Hippocampal formation (tissue), 2 donors: ENCODE measurements at regions not wholly inside any gene's neighbourhood (a gene's known extent, or its start where the extent isn't known, plus 50 kb on each side); places are given as distances from the start of the nearest gene placed in this dataset.
"Not testable (repeated sequence)": the region's sequence is repeated elsewhere in the genome, so short reads cannot be mapped to it uniquely, and the experiment has no call there.

Experiments used
- DNase-seq, 2 donors: peaks; one replicate each; lab custom pipeline; 2025; lab: John Stamatoyannopoulos, UW

DNA sequence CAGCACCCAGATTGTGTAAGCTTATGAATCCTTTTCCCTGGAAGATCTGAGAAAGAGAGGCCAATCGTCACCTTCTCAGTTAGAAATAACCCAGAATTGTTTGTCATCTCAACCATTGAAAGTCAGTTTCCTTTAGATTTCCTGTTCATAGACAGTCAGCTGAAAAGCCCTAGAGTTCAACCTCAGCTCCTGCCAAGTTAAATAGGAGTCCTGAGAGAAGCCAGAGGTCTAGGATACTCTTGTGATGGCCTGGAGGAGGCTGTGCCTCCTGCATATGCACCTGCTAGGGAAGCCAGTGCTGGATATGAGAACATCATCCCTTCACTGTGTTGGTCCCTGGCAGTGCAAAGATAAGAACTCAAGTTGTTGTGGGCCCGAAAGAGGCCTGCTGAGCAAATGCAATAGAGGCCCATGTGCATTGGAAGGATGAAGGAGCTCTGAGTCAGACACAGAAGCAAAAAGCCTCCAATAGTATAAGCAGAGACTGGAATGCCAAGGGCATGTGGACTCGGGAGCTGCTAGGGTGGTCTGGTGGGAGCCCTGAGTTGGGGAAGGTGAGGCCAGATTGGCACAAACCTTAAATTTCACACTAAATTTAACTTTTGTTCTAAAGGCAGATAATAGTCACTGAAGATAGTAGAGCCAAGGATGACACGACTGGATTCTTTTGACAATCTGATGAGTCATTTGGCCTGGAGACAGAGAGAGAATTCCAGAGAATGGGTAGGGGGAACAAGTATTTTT lies 520.9 kb upstream of the CDH5 start:
- DNase-seq: peak in 1 of 2 donors; percentile 24

DNA sequence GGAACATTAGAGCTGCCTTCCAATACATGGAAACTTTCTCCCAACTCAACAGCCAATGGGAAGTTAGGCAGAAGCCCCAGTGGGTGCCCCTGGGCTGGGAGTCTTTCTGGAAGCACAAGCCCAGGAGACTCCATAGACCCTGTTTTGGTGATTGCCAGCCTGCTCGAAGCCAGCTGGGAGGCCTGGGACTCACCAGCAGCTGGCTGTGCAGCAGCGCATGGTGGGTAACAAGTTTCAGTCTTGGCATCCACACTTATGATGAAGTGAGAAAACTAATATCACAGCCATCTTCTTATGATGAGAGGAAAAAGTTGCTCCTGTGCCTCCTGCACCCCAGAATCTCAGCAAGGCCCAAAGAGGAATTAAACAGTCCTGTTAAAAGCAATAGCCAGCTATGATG lies 522.5 kb upstream of the CDH5 start:
- no peak for DNase-seq

DNA sequence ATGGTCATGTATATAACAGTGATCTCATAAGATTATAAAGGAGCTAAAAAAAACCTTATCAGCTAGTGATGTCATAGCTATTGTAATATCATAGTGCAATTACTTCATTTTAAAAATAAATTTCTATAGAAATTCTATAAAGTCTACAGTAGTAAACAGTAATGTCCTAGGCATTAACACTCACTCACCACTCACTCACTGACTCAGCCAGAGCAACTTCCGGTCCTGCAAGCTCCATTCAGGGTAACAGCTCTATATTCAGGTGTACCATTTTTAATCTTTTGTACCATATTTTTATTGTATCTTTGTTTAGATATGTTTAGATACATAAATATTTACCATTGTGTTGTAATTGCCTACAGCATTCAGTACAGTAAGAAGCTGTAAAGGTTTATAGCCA lies 524.4 kb upstream of the CDH5 start:
- DNase-seq: no peak

DNA sequence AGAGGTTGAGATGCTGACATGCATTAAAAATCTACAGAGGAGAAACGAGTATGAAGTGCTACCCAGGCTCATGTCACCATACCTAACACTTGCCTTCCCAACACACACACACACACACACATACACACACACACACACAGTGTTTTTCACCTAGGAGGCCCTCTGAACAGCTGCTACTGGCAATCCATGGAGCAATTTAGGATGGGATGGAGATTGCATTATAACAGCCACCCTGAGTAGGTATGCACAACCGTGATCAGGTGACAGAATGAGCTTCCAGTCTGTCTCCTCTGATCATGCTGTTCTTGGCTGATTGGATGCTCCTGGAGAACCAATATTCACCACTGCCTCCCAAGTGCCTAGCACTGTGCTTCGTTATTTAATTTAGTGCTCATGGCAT lies 528.5 kb upstream of the CDH5 start:
- DNase-seq: no peak

DNA sequence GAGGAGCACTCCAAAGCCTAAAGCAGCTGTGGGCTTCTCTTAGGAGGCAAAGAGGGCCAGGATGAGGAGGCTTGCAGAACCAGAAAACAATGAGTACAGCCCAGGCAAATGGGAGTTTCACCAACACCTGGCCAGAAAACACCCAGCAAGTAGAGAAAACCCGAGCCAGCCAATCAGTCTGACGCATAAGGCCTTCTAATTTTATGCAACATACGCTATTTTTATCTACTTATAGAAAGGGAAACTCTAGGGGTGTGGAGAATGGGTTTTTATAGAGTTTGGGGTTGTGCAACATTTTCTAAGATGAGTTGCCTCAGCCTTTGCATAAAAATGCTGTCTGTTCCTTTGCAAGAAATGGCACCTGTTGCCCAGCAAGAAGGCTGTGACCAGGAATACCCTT lies 529.0 kb upstream of the CDH5 start:
- no peak for DNase-seq

DNA sequence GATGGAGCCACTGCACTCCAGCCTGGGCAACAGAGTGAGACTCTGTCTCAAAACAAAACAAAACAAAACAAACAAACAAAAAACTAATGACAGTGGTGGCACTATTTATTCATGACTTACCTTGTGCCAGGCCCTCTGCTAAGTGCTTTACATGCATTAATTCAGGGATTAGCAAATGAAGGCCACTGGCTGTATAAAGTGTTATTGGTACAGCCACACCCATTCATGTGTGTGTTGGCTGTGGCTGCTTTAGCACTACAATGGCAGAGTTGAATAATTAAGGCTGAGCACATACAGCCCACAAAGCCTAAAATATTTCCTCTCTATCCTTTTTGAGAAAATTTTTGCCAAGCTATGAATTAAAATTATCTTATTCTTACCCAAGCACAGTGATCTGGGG lies 531.8 kb upstream of the CDH5 start:
- DNase-seq: no peak

DNA sequence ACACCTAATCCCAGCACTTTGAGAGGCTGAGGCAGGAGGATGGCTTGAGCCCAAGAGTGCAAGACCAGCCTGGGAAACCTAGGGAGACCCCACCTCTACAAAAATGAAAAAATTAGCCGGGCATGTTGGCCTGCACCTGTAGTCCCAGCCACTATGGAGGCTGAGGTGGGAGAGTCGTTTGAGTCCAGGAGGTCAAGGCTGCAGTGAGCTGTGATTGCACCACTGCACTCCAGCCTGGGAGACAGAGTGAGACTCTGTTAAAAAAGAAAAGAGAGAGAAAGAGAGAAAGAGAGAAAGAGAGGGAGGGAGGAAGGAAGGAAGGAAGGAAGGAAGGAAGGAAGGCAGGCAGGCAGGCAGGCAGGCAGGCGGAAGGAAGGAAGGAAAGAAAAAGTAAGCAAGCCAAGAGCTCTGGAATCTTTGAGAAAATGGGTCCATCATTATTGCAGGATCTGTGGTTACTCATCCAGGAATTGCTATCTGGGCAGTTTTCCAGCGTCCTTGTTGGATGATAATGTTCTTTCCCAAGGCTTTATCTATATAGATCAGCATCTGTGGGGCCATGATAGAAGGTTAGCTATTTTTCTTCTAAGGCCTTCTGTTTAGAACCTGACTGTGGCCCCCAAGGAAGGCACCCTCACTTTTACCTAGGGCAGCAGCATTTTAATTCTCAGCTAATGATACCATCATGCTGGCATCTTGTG lies 533.2 kb upstream of the CDH5 start:
- DNase-seq: no peak

DNA sequence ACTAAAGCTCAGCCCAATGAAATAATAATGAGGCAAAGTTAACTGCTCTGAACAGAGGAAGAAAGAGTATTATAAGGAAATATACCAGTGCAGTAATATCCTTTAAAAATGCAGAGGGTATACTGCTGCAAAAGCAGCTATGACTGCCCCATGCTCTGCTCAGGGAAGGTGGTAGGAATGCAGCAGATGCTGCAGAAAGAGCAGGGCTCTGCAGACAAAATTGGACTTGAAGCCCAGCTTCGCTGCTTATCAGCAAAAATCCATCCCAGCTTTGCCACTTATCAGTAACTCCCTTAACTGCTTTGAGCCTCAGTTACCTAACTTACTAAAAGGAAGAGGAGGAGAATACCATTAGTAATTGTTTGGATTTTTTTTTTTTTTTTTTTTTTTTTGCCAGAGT lies 533.8 kb upstream of the CDH5 start:
- no peak for DNase-seq

DNA sequence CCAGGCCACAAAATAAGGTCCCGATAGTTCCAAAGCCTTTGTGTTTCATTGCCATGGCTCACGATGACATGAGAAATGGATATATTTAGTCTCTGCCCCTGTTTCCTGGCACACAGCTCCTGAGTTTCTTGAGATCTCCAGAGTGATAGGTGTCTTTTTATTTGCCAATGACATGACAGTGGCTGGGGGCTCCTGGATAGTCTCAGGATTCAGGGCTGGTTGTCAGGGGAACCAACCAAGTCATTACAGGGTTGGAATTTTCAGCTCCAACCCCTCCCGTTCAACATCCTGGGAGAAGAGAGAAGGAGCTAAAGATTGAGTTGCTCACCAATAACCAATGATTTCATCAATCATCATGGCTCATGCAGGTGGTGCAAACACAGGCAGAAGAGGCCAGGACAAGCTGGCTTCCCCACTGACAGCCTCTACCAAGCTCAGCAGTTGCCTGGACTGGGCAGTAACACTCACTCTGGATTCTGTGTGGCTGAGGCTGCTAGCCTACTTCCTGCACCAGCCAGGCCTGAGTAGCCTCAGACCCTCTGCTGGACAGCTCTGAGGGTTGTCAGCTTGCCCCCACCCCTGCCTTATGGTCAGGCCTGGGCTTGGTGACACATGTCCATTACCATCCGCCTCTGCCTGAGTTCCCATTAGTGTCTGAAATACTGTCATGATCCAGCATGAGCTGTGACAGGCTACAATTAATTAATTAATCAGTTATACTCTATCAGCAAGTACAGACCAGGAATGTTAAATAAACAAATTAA lies 534.4 kb upstream of the CDH5 start:
- no peak for DNase-seq

DNA sequence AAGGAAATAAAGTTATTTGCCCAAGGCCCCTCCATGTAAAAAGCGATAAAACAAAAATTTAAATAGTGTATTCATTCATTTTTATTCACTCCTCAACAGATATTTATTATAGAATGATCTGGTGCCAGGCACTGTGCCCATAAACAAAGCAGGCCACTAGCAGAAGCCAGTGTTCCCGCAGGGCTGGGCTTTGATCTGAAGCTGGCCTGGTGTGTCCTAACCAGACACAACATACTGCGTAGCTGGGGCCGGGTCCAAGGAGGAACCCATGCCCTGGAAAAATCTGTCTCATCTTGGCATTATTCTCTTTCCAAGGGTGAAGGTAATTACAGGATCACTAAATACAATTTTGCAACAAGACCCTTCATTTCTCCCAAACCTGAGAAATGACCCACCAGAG lies 537.4 kb upstream of the CDH5 start:
- DNase-seq: no peak

DNA sequence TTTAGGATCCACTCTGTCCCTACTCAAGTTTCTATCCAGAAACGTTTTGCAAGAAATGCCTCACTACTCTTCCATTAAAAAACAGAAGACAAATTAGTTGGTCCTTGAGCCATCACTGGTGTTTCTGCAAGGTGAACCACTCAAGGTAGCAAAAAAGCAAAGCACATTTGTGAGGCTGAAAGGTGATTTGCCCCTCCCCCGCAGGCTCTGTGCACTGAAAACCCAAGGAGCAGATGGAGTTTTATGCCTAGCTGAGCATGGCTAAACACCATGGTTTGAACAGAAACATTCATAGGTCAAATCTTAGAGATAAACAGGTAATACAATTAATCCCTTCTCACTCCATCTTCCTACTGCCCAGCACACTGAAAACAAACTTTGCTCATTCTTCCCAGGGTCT lies 538.2 kb upstream of the CDH5 start:
- DNase-seq: no peak

DNA sequence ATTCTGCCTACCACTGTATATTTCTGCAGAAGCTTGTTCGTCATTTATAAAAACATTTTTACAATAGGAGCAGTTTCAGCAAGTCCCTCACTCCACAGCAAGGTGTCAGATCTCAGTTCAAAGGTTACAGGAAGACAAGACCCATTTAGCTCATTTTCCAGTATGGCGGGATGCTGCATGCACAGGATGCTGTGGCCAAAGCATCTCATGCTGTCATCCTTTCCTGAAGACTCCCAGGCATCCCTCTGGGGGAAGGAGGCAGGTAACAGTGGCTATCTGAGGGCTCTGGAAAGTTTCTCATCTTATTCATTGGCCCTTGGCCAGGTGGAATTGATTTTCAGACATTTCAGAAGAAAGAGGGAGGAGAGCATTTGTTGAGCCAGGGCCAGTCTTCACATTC lies 539.3 kb upstream of the CDH5 start:
- no peak for DNase-seq

DNA sequence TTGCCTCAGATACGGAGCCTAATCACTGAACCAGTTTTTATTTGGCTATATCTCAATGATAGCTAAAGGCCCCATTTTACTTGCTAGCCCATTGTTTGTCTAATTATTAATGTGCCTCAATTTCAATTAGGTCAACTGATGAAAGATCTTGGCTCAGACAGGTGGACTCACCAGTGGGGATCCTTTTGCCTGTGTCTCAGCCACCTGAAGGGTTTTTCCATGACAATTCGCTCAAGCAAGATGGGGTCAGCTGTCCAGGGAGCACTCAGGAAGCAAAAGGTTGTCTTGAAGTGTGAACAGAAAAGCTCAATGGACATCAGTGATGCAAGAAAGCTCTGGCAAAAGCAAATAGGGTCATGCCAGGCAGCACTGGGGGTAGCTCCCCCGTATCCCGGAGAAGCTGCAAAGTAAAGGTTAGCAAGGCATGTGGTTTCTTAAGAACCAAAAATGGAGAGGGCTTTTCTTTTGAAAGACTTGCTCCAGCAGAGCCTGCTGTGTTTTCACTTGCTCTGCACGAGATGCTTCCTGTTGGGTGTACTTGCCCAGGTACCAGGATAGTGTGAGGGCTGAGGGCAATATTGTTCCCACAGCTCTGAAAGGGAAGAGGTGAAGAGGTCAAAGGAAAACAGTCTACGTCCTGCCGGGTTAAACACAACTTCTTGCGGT lies 541.2 kb upstream of the CDH5 start:
- no peak for DNase-seq

DNA sequence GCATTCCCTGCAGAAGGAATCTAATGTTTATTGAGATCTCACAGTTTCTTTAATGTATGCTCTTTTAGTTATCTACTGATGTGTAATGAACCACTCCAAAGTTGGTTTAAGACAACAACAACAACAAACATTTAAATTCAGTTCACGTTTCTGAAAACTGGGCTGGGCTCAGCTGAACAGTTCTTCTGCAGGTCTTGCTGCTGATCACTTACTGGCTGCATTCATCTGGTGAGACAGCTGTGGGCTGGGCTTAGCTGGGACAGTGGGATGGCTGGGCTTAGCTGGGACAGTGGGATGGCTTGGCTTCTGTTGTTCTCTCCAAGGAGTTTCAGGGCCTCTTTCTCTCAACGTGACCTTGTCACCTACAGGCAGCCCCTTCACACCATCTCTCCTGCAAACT lies 544.3 kb upstream of the CDH5 start:
- no peak for DNase-seq

DNA sequence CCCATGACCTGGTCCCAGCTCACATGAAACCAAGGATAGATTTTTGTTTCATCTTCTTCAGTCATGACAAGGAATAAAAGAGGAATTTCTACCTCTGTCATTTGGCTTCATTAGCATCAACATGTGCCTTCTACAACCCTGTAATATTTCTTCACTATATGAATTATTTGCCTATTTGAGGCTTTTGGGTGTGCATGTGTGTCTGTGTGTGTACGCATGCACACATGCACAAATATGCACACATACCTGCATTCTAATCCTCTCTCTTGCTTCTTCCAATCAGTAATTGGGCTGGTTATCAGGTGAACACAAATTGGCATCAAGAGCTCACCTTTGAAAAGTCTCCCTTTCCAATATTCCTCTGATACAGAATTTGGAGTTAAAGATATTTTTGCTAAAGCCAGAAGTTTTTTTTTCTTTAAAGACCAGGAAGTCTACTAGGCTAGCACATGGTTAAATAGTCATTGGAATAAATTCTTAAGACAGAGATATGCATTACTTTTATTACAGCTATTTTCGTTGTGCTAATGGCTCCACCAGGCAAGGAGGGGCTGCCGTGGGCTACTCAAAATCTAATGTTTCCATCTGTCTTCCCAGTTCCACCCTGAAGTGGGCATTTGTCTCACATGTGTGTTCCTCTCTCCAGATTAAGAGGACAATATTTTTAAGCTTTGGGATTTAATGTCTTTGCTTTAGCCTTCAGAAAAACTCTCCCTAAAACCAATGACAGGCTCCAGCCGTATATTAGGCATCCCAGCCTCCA lies 547.2 kb upstream of the CDH5 start:
- no peak for DNase-seq

DNA sequence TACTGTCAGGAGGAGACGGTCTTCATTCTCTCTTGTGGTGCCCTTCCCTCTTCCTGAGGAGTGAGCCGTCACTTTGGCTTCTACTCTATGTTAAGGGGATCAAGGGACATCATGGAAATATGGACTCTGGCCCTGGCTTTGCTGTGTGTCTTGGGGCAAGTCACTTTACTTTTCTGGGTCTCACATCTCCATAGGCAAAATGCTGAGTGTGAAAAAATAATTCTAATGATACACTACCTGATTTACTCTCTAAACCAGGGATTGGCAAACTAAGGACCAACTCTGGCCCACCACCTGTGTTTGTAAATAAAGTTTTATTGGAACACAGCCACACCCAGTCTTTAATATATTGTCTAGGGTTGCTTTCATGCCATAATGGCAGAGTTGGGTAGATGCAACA lies 548.7 kb upstream of the CDH5 start:
- no peak for DNase-seq

DNA sequence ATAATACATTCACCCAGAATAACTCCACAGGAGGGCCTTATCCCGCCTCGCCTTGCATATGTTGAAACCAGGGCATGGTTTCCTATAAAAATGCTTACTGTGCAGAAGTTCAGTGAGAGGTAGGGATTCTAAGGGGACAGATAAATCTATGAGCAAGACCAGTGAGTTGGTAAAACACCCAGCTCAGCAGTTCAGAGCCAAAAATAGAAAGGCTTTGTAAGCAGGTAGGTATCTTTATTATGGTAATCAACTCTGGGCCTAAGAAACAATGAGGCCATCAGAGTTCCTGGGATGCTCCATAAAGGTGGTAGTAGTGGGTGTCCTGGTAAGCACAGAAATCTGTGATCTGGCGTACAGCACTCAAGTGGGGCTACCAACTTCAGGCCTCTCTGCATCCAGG lies 549.4 kb upstream of the CDH5 start:
- DNase-seq: no peak

DNA sequence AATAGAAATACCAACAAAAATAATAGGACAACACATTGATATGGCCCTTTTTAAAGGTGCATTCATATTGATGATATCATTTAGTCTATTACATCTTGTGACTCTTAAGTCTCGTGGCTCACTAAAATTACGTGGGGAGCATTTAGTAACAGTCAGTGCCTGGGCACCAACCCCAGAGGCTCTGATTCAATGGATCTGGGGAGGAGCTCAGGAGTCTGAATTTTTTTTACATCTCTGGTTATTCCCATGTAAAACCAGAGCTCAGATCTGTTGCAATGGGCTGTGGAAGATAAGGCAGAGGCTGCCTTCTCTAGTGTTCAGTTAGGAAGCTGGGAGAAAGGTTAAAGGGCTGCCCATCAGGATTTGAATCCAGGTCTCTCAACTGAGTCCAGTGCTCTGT lies 549.9 kb upstream of the CDH5 start:
- no peak for DNase-seq

DNA sequence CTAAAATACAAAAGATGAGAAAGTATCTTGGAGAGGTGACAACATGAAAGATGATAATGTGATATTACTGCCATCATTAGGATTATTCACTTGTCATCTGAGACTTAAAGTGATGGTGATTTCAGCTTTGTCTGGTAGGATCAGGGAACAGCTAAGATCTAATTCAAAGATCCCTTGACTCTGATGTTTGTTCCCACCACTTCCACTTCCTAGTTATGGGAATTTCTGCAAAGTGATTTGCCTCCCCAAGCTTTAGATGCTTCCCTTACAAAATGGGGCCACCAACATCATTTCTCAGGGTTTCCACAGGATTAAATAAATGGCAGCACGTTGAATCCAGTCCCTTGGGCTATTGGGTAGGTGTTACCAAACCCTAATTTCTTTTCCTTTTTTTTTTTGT lies 550.8 kb upstream of the CDH5 start:
- DNase-seq: no peak

DNA sequence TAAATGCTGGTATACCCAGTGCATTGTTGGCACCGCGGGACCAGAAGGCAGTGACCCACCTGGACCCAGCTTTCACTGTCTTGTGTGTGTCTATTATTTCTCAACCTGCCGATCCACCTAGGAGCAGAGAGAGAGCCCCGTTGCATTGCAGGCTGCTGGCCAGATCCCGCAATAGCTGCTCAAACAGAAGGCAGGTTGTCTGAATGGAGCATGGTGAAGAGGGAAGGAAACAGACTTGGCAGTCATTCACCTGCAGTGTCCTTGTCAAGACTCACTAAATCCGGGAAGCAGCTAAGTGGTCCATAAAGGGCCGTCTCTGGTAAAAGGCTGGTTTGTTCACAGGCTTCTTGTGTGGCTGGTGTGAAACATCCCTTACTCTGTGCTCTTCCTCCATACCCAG lies 552.6 kb upstream of the CDH5 start:
- DNase-seq: not testable (repeated sequence)

DNA sequence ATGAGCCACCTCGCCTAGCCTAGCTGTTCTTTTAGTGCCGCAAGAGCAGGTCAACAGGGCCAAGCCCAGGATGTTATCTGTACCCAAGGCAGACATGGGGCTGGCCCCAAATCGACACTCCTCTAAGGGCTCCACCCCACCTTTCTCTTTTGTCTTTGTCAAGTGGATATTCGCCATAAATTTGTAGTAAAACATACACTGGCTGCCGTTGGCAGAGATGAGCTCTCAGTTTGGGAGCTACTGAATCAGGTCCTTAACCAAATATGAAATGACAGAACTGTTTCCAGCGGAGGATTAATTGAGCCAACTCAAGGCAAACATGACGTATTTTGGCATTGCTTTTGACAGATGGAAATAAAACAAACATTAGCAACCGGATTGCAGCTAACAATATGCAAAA lies 556.9 kb upstream of the CDH5 start:
- no peak for DNase-seq

DNA sequence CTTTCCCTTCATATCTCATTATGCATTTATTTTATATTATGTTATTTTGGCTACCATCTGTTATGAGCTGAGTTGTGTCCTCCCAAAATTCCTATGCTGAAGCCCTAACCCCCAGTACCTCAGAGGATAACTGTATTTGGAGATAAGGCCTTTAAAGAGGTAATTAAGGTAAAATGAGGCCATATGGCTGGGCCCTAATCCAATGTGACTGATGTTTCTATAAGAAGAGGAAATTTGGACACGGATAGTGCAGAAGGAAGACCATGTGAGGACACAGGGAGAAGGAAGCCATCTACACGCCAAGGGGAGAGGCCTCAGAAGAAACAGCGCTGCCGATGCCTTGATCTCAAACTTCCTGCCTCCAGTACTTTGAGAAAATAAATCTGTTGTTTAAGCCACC lies 557.7 kb upstream of the CDH5 start:
- no peak for DNase-seq
